K562 (cell line): ENCODE measurements at regions not wholly inside any gene's neighbourhood (a gene's known extent, or its start where the extent isn't known, plus 50 kb on each side); places are given as distances from the start of the nearest gene placed in this dataset.

Experiments used
- MGA ChIP-seq: fragments of 450-650 bp; IDR thresholded peaks from 2 replicates; pipeline ENCODE4 v1.6.1; 2016; ENCODE audit warnings: mild to moderate bottlenecking, moderate library complexity
- MTA2 ChIP-seq: fragments of 450-650 bp; IDR thresholded peaks from 2 replicates; pipeline ENCODE4 v1.6.1; 2016; ENCODE audit warnings: low read depth
- RCOR1 ChIP-seq, 2 experiments: IDR thresholded peaks; 2 replicates each; pipeline ENCODE4 v1.6.1; 2012; ENCODE audit warnings: low read depth in 2 of 2, low read length in 2 of 2, borderline replicate concordance in 1 of 2, improper control_type of control experiment in 1 of 2

GRCh38 chr1:115220340-115221270, 117.4 kb downstream of the NGF start (continued):
- TF ChIP-seq MGA (no peak), MTA2 (no peak), RCOR1 (IDR thresholded peaks at IDR 0.05; ENCODE audit: borderline replicate concordance in 1 of 2, low read depth in 2 of 2, low read length in 2 of 2) (no peak)
